ENCODE measurements at regions not wholly inside any gene's neighbourhood (a gene's known extent, or its start where the extent isn't known, plus 50 kb on each side); places are given as distances from the start of the nearest gene placed in this dataset.

DNA sequence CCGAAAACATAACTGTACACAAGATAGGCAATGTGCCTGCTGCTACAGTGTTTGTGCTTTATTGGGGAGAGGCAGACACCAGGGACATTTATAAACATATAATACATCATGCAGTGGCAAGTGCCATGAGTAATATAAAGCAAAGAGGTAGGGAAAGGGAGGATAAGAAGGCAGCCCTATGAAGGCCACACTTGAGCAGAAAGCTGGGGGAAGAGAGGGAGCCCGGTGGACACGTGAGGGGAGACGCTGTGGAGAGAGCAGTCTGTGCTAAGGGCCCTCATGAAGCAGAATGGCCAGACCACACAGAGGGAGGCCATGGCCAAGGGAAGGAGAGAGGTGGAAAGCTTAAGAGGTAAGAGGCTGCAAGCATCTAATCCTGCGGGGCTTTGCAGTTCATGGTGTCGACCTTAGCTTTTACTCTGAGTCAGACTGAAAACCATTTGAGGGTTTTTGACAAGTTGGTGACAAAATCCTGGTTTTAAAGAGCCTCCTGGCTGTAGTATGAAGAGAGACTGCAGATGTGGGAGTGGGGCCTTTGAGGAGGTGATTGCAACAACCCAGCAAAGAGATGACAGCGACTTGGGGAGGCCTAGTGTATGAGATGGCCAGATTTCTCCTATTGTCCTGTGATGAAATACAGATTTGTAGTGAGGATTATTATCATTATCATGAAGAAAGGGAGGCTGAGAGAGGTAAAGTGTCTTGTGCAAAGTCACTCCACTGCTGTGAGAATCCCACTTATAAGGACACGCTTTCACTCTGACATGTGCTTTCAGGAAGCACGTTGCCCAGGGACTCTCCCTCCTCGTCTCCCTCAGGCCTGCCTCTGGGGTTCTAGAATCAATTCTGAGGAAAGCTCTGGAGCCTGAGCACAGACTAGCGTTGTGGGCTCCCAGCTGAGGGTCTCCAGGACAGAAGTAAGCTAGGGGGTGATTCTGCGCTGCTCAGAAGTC lies 192.9 kb downstream of the RHOU start:
- DNase-seq (ENCODE audit: low read depth, low spot score): no peak
- H3K4me3 ChIP-seq (ENCODE audit: low read depth in 2 of 2, low read length in 2 of 2): no peak overlapping the region
- ATAC-seq: no peak
- intact Hi-C loops (cut with micrococcal nuclease; ENCODE audit: unreplicated experiment): no loop called here
- no peak overlapping the region for H3K27ac ChIP-seq (ENCODE audit: low read length)
- BruUV-seq (replicated peaks): no TSS peak
- no peaks in the 10 kb centered on the region for H3K9me3 ChIP-seq (ENCODE audit: control insufficient read depth, insufficient read depth, low read depth, low read length)
- H3K36me3 ChIP-seq (ENCODE audit: control insufficient read depth, insufficient read depth, low read length): no peaks in the 10 kb centered on the region
- H3K4me1 ChIP-seq (ENCODE audit: control insufficient read depth, insufficient read depth, low read length): no peaks in the 10 kb centered on the region
- H3K27me3 ChIP-seq (ENCODE audit: control insufficient read depth, insufficient read depth, low read length): no peaks in the 10 kb centered on the region
- in situ Hi-C loops (cut with HindIII; ENCODE audit: low pct_unique_long_range_greater_than_20kb, low sequenced_read_pairs): no loop called here
- CTCF ChIA-PET: no interaction called here
- POLR2A ChIA-PET: interaction anchor here (0.6 kb wide), 1 partner anchor 172 kb away, joined by 3 read pairs; no protein-coding TSS in a partner anchor
- TF ChIP-seq, protein P1, sequence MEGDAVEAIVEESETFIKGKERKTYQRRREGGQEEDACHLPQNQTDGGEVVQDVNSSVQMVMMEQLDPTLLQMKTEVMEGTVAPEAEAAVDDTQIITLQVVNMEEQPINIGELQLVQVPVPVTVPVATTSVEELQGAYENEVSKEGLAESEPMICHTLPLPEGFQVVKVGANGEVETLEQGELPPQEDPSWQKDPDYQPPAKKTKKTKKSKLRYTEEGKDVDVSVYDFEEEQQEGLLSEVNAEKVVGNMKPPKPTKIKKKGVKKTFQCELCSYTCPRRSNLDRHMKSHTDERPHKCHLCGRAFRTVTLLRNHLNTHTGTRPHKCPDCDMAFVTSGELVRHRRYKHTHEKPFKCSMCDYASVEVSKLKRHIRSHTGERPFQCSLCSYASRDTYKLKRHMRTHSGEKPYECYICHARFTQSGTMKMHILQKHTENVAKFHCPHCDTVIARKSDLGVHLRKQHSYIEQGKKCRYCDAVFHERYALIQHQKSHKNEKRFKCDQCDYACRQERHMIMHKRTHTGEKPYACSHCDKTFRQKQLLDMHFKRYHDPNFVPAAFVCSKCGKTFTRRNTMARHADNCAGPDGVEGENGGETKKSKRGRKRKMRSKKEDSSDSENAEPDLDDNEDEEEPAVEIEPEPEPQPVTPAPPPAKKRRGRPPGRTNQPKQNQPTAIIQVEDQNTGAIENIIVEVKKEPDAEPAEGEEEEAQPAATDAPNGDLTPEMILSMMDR (IDR thresholded peaks at IDR 0.05): no peak
- TF ChIP-seq, protein P2, sequence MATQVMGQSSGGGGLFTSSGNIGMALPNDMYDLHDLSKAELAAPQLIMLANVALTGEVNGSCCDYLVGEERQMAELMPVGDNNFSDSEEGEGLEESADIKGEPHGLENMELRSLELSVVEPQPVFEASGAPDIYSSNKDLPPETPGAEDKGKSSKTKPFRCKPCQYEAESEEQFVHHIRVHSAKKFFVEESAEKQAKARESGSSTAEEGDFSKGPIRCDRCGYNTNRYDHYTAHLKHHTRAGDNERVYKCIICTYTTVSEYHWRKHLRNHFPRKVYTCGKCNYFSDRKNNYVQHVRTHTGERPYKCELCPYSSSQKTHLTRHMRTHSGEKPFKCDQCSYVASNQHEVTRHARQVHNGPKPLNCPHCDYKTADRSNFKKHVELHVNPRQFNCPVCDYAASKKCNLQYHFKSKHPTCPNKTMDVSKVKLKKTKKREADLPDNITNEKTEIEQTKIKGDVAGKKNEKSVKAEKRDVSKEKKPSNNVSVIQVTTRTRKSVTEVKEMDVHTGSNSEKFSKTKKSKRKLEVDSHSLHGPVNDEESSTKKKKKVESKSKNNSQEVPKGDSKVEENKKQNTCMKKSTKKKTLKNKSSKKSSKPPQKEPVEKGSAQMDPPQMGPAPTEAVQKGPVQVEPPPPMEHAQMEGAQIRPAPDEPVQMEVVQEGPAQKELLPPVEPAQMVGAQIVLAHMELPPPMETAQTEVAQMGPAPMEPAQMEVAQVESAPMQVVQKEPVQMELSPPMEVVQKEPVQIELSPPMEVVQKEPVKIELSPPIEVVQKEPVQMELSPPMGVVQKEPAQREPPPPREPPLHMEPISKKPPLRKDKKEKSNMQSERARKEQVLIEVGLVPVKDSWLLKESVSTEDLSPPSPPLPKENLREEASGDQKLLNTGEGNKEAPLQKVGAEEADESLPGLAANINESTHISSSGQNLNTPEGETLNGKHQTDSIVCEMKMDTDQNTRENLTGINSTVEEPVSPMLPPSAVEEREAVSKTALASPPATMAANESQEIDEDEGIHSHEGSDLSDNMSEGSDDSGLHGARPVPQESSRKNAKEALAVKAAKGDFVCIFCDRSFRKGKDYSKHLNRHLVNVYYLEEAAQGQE (IDR thresholded peaks at IDR 0.05; ENCODE audit: insufficient read depth in 1 of 2, low read depth in 2 of 2, low read length in 1 of 2): no peak
- TF ChIP-seq TCF7L2 (IDR thresholded peaks at IDR 0.05; ENCODE audit: low read depth, low read length): no peak
- TF ChIP-seq SIN3A (IDR thresholded peaks at IDR 0.05; ENCODE audit: borderline replicate concordance, insufficient read depth, low read depth, low read length): no peak
- no peak for TF ChIP-seq POLR2AphosphoS5 (IDR thresholded peaks at IDR 0.05; ENCODE audit: low read depth, low read length)

DNA sequence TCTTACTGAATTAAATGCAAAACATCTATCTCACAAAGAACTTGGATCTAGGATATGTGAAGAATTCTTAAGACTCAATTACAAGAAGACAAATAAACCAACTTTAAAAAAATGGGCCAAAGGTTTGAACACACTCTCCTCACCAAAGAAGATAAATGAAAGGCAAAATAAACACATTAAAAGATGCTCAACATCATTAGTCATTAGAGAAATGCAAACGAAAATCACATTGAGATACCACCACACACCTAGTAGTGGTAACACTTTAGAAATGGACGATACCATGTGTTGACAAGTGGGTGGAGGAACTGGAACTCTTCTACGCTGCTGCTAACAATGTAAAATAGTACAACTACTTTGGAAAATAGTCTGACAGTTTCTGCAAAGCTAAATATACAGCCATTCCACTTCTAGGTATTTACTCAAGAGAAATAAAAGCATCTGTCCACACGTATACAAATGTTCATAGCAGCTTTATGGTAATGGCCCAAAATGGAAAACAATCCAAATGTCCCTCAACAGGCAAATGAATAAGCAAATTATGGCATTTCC lies 194.3 kb downstream of the RHOU start:
- TF ChIP-seq, protein P1 (IDR thresholded peaks at IDR 0.05): no peak
- TF ChIP-seq SIN3A (IDR thresholded peaks at IDR 0.05; ENCODE audit: borderline replicate concordance, insufficient read depth, low read depth, low read length) (no peak), POLR2AphosphoS5 (IDR thresholded peaks at IDR 0.05; ENCODE audit: low read depth, low read length) (no peak), TCF7L2 (IDR thresholded peaks at IDR 0.05; ENCODE audit: low read depth, low read length) (no peak)

More for the DNA sequence above, 194.3 kb downstream of the RHOU start:
- Histone ChIP-seq H3K4me3 (ENCODE audit: low read depth in 2 of 2, low read length in 2 of 2) (no peak overlapping the region), H3K4me1 (ENCODE audit: control insufficient read depth, insufficient read depth, low read length) (no peaks in the 10 kb centered on the region), H3K36me3 (ENCODE audit: control insufficient read depth, insufficient read depth, low read length) (no peaks in the 10 kb centered on the region), H3K27ac (ENCODE audit: low read length) (no peak overlapping the region), H3K9me3 (ENCODE audit: control insufficient read depth, insufficient read depth, low read depth, low read length) (no peaks in the 10 kb centered on the region), H3K27me3 (ENCODE audit: control insufficient read depth, insufficient read depth, low read length) (no peaks in the 10 kb centered on the region)
- no peak for DNase-seq (ENCODE audit: low read depth, low spot score)
- BruUV-seq (replicated peaks): no TSS peak
- ChIA-PET POLR2A (no interaction called here), CTCF (no interaction called here)
- in situ Hi-C loops (cut with HindIII; ENCODE audit: low pct_unique_long_range_greater_than_20kb, low sequenced_read_pairs): no loop called here
- ATAC-seq: no peak
- intact Hi-C loops (cut with micrococcal nuclease; ENCODE audit: unreplicated experiment): no loop called here

Data from Panc1 (cell line).